ENCODE measurements at regions not wholly inside any gene's neighbourhood (a gene's known extent, or its start where the extent isn't known, plus 50 kb on each side); places are given as distances from the start of the nearest gene placed in this dataset.

DNA sequence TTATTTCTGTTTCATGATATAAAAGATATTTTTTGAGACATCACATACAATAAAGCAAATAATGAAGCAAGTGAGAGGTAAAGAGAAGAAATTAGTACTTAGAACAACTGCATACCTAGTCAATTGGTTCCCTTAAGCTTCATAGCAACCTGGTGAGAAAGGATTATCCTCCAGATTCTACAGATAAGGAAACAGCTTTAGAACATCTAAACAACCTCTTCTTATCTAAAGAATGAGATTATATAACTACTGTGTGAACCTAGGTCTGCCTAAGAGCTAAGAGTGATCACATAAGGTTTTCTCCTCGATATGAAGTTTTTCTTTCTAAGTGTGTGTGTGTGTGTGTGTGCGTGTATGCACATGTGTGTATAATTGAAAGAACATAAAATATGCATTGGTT is 265.1 kb downstream of the NOL4 start:
- no peak for TF ChIP-seq CTCF (conservative IDR thresholded peaks at IDR 0.05; ENCODE audit: low read depth, low read length)
- no peak for TF ChIP-seq EZH2 (IDR thresholded peaks at IDR 0.05; ENCODE audit: low read length, unreplicated experiment)
